Caki2 (cell line): ENCODE measurements at regions not wholly inside any gene's neighbourhood (a gene's known extent, or its start where the extent isn't known, plus 50 kb on each side); places are given as distances from the start of the nearest gene placed in this dataset.
"Not testable (repeated sequence)": the region's sequence is repeated elsewhere in the genome, so short reads cannot be mapped to it uniquely, and the experiment has no call there.

Experiments used
- DNase-seq: peaks from one replicate; pipeline ENCODE4 v3.0.0-alpha.2; 2015; ENCODE audit warnings: low read depth
- in situ Hi-C: cut with HindIII; loops from 2 replicates; pipeline ENCODE4 v1.10.0; 2016; ENCODE audit warnings: low sequenced_read_pairs, low pct_unique_long_range_greater_than_20kb, mixed read lengths

DNA sequence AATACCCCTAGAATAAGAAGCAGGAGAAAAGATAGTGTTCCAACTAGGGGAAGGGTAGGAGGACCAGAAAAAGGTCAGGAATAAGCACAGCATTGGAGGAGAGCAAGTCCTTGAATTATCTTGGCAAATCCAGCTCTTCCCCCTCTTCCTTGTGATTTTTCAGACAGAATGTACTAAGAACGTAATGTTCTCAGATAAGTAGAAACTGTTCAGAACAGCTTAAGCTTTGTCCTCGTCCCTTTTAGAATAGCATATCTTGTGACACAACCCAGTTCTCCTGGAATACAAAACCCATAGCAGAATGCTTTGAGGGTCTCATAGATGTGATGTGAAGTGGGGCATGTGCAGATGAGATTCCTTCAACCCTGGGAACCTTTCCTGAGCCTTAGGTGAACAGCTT, 97.4 kb downstream of the EMB start:
- in situ Hi-C loops, result no loop called here
- DNase-seq, result no peak

- in situ Hi-C loops, result no loop called here
- DNase-seq, result no peak
These were observed 100.3 kb downstream of the EMB start for GRCh38 chr5:50340757-50341156.

- in situ Hi-C loops, DNase-seq: not testable (repeated sequence)
These were observed 110.5 kb downstream of the EMB start for GRCh38 chr5:50330633-50331032.

- in situ Hi-C loops, result no loop called here
- DNase-seq, result no peak
These were observed 112.8 kb downstream of the EMB start for GRCh38 chr5:50328193-50328729.

- in situ Hi-C loops, result no loop called here
- no peak for DNase-seq
These were observed 115.8 kb downstream of the EMB start for GRCh38 chr5:50325237-50325832.

DNA sequence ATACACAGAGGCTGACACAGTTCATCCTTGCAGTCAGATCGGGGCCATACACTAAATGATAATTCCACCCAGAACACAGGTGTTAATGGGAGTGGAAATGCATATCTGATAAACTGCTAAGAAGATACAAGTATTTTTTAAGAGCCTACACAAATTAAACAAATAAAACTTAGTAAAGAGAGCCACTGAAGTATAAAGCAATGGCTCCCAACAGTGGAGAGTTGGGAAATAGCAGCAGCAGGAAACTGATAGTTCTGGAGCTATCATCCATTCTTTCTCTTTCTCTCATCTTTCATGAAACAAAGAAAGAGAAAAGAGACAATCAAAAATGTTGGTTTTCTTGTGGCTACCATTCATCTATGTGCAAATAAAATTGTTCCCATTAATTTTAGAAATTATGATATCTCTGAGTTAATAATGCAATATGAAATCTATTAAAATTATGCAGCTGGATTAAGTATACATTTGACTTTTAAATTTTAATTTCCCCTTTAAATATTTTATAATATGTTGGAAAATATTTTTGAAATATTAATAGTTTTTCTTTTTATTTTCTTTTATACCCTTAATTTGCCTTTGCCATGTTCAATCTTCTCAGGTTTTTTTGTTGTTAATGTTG, 120.8 kb downstream of the EMB start:
- in situ Hi-C loops, result no loop called here
- peak; percentile 14 for DNase-seq

DNA sequence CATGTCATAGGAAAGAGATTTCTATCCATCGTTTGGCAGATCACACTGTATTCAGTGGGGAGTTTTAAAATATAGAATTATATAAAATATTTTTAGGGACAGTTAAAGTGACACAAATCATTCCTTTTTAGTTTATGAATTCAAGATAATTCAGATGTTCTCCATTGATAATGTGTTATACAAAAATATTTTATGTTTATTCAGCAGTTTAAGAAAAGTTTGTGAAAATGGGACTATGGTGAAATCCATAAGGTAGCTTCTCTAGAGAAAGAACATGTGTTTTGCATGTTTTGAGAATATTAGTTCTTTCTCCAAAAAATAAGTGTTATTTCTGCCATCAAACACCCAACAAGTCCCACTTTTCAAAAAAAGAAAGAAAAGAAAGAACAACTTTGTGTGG, 122.9 kb downstream of the EMB start:
- DNase-seq, result no peak
- in situ Hi-C loops, result no loop called here

DNA sequence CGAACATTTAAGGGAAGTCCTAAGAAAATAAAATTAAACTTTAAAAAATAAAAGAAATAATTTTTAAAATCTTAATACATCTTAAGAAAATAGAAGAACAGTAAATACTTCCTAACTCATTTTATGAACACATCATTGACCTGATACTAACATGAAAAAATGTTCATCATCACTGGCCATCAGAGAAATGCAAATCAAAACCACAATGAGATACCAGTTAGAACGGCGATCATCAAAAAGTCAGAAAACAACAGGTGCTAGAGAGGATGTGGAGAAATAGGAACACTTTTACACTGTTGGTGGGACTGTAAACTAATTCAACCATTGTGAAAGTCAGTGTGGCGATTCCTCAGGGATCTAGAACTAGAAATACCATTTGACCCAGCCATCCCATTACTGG, 134.6 kb downstream of the EMB start:
- in situ Hi-C loops, DNase-seq: not testable (repeated sequence)

DNA sequence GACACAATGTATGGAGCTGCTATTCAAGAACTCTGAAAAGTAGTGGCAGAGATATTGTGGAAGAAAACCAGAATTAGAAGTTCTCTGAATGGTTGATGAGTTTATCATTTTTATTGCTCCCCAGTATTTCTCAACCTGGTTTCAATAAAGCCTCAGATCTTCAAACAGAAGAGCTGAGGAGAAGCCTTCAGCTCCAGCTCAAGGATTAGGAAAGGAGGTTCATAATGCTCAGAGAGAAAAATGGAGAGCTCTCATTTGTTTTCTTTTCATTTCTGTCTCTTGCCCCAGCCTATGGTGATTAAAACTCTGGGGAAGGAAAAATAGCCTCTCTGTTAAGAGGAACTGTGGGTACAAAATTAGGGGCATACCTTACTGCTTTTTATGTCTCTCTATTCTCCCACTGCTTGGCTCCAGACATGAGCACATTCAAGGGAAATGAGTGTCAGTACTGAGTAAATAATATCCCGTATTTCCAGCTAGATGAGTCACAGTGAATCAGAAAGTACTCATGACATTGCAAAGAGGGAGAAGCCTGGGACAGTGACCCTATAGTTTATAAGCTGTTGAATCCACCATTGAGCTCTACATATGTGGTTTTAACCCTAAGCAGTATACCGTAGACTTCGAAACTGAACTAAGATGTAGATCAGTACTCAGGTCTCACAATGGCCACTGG, 138.1 kb downstream of the EMB start:
- in situ Hi-C loops, result no loop called here
- DNase-seq, result peak; percentile 83

DNA sequence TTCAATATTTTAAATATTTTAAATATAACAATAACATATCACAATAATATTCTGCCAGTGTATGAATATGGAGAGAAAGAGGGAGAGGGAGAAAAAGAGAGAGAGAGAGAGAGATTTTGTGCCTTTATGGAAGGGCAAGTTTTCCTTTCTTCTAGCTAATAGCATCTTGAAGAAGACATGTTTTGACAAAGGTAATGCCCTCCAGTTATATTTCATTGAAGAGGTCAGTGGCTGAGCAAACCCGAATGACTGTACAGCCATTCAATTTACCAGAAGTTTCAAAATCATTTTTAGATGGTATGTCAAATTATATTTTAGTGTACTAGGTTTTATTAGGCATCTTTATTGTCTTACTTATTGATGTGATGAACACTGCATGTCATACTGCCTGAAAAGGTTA, 139.3 kb downstream of the EMB start:
- DNase-seq, result no peak
- in situ Hi-C loops, result no loop called here

GRCh38 chr5:50300878-50301277, 140.2 kb downstream of the EMB start:
- peak; percentile 79 for DNase-seq
- in situ Hi-C loops, result no loop called here

DNA sequence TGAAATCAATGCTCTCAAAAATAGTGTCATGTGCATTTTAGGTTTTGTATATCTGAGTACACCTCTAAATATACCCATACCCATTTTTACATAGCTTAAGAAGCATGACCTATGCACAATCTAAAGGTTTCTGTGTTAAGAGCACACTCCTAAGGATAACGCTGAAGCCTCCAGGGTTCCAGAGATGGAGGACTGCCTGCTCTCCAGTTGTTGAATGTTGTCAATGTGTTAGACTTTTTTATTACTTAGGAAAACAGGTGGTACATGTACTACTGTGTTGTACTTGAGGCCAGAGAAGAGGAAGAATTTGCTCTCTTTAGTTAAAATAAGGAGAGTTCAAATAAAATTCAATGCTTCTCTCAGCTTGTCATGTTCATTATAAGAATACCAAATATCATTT, 141.2 kb downstream of the EMB start:
- no peak for DNase-seq

DNA sequence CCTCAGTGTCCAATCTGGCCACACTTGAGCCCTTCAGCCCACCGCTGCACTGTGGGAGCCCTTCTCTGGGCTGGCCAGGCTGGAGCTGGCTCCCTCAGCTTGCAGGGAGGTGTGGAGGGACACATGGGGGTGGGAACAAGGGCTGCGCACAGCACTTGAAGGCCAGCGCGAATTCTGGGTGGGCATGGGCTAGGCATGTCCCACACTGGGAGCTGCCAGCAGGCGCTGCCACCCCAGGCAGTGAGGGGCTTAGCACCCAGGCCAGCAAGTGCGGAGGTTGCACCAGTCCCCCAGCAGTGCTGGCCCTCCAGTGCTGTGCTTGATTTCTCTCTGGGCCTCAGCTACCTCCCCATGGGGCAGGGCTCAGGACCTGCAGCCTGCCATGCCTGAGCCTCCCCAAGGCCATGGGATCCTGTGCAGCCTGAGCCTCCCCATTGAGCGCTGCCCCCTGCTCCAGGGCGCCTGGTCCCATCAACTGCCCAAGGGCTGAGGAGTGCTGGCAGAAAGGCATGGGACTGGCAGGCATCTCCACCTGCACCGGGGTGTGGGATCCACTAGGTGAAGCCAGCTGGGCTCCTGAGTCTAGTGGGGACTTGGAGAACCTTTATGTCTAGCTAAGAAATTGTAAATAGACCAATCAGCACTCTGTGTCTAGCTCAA, 148.2 kb downstream of the EMB start:
- in situ Hi-C loops, result no loop called here
- no peak for DNase-seq

More for the DNA sequence above, 141.2 kb downstream of the EMB start:
- in situ Hi-C loops, result no loop called here

DNA sequence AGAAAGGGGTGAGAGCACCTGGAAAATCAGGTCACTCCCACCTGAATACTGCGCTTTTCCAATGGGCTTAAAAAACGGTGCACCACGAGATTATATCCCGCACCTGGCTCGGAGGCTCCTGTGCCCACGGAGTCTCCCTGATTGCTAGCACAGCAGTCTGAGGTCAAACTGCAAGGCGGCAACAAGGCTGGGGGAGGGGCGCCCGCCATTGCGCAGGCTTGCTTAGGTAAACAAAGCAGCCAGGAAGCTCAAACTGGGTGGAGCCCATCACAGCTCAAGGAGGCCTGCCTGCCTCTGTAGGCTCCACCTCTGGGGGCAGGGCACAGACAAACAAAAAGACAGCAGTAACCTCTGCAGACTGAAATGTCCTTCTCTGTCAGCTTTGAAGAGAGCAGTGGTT, 160.6 kb downstream of the EMB start:
- DNase-seq, in situ Hi-C loops: not testable (repeated sequence)
